ENCODE measurements at regions not wholly inside any gene's neighbourhood (a gene's known extent, or its start where the extent isn't known, plus 50 kb on each side); places are given as distances from the start of the nearest gene placed in this dataset.

DNA sequence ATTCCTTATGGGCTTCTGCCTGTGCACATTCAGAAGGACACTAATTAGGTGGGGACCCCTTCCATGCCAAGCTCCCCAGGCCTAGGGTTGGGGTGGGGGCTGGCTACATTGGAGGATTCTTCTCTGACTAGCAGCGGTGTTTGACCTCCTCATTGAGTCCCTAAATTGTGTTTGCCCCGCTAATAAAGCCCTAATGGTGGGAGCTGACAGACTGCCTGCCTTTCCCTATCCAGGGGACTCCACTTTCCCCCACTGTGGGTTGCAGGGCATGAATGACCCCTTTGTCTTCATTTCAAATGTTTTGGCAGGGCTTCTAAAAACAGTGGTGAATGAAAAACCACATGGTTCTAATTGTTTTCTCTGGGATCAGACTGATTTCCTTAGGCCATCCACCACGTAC is 476.8 kb upstream of the CDH11 start:
- Histone ChIP-seq H3K36me3 (replicated peaks in 1 of 2; ENCODE audit: control insufficient read depth in 1 of 2, insufficient read depth in 2 of 2, low read length in 2 of 2) (no peaks in the 10 kb centered on the region), H3K79me2 (ENCODE audit: insufficient read depth, low read length) (no peaks in the 10 kb centered on the region), H3K4me2 (ENCODE audit: low read depth, low read length) (no peak overlapping the region), H3K9me3 (ENCODE audit: low read length) (no peaks in the 10 kb centered on the region), H3K4me3 (replicated peaks in 1 of 3; ENCODE audit: insufficient read depth in 1 of 3, low read depth in 2 of 3, low read length in 3 of 3) (no peak overlapping the region), H2AFZ (ENCODE audit: low read length) (no peak overlapping the region), H3K4me1 (ENCODE audit: insufficient read depth, low read length) (no peaks in the 10 kb centered on the region), H3K9ac (ENCODE audit: insufficient read depth, low read depth, low read length) (no peak overlapping the region), H3K27me3 (ENCODE audit: control insufficient read depth in 1 of 2, insufficient read depth in 2 of 2, low read length in 2 of 2) (no peaks in the 10 kb centered on the region), H4K20me1 (ENCODE audit: insufficient read depth, low read length) (no peaks in the 10 kb centered on the region), H3K27ac (ENCODE audit: extremely low read length, insufficient read depth, low read length) (no peak overlapping the region)
- intact Hi-C loops (cut with micrococcal nuclease; ENCODE audit: unreplicated experiment), result no loop called here
- no peak for DNase-seq (ENCODE audit: low spot score)
- FAIRE-seq, result no peak
- in situ Hi-C loops (cut with HindIII; ENCODE audit: extremely low pct_ligation_motif_present, low pct_unique_long_range_greater_than_20kb), result no loop called here
- ChIA-PET CTCF (ENCODE audit: low intra/inter-chr PET ratio, low total read pairs) (no interaction called here), POLR2A (no interaction called here)
- TF ChIP-seq HDAC1 (CRISPR knock-in tag; IDR thresholded peaks at IDR 0.05) (no peak), KAT8 (CRISPR knock-in tag; IDR thresholded peaks at IDR 0.05) (no peak), CREB1 (IDR thresholded peaks at IDR 0.05) (no peak), CREB1 (CRISPR knock-in tag; IDR thresholded peaks at IDR 0.05) (no peak), SMARCC2 (IDR thresholded peaks at IDR 0.05) (no peak), ZKSCAN1 (IDR thresholded peaks at IDR 0.05; ENCODE audit: low read length) (no peak), ZNF460 (CRISPR knock-in tag; IDR thresholded peaks at IDR 0.05; ENCODE audit: borderline replicate concordance) (no peak), RCOR2 (CRISPR knock-in tag; IDR thresholded peaks at IDR 0.05) (no peak)
- TF ChIP-seq, protein P1, sequence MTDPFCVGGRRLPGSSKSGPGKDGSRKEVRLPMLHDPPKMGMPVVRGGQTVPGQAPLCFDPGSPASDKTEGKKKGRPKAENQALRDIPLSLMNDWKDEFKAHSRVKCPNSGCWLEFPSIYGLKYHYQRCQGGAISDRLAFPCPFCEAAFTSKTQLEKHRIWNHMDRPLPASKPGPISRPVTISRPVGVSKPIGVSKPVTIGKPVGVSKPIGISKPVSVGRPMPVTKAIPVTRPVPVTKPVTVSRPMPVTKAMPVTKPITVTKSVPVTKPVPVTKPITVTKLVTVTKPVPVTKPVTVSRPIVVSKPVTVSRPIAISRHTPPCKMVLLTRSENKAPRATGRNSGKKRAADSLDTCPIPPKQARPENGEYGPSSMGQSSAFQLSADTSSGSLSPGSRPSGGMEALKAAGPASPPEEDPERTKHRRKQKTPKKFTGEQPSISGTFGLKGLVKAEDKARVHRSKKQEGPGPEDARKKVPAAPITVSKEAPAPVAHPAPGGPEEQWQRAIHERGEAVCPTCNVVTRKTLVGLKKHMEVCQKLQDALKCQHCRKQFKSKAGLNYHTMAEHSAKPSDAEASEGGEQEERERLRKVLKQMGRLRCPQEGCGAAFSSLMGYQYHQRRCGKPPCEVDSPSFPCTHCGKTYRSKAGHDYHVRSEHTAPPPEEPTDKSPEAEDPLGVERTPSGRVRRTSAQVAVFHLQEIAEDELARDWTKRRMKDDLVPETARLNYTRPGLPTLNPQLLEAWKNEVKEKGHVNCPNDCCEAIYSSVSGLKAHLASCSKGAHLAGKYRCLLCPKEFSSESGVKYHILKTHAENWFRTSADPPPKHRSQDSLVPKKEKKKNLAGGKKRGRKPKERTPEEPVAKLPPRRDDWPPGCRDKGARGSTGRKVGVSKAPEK (CRISPR knock-in tag; IDR thresholded peaks at IDR 0.05; ENCODE audit: borderline replicate concordance), result no peak
- TF ChIP-seq, protein P2, sequence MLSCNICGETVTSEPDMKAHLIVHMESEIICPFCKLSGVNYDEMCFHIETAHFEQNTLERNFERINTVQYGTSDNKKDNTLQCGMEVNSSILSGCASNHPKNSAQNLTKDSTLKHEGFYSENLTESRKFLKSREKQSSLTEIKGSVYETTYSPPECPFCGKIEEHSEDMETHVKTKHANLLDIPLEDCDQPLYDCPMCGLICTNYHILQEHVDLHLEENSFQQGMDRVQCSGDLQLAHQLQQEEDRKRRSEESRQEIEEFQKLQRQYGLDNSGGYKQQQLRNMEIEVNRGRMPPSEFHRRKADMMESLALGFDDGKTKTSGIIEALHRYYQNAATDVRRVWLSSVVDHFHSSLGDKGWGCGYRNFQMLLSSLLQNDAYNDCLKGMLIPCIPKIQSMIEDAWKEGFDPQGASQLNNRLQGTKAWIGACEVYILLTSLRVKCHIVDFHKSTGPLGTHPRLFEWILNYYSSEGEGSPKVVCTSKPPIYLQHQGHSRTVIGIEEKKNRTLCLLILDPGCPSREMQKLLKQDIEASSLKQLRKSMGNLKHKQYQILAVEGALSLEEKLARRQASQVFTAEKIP (CRISPR knock-in tag; IDR thresholded peaks at IDR 0.05; ENCODE audit: borderline replicate concordance), result no peak
- TF ChIP-seq, protein P3, sequence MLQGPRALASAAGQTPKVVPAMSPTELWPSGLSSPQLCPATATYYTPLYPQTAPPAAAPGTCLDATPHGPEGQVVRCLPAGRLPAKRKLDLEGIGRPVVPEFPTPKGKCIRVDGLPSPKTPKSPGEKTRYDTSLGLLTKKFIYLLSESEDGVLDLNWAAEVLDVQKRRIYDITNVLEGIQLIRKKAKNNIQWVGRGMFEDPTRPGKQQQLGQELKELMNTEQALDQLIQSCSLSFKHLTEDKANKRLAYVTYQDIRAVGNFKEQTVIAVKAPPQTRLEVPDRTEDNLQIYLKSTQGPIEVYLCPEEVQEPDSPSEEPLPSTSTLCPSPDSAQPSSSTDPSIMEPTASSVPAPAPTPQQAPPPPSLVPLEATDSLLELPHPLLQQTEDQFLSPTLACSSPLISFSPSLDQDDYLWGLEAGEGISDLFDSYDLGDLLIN (CRISPR knock-in tag; IDR thresholded peaks at IDR 0.05; ENCODE audit: borderline replicate concordance), result no peak
- BruUV-seq (replicated peaks), result no TSS peak
- 6% methylated on average over 3 of the region's 3 CpGs for WGBS (ENCODE audit: low lambda C conversion rate)
- no peak for ATAC-seq
